ENCODE measurements at regions not wholly inside any gene's neighbourhood (a gene's known extent, or its start where the extent isn't known, plus 50 kb on each side); places are given as distances from the start of the nearest gene placed in this dataset.

- H3K4me3 ChIP-seq (ENCODE audit: low read depth, poor library complexity, severe bottlenecking) = no peak overlapping the region
- 84 to 92% methylated on average over 2 of the region's 2 CpGs for WGBS, 2 donors
- TF ChIP-seq CTCF (IDR thresholded peaks at IDR 0.05) (no peak), POLR2A (IDR thresholded peaks at IDR 0.05) (no peak)
- no peak for DNase-seq (ENCODE audit: low spot score in 2 of 2)
- intact Hi-C loops (cut with DNase I; ENCODE audit: low total_unique reads) = no loop called here
Measured at GRCh38 chr7:49174396-49174795, 250.0 kb downstream of the CDC14C start.

GRCh38 chr7:49187543-49188268 is 263.4 kb downstream of the CDC14C start:
- TF ChIP-seq CTCF (IDR thresholded peaks at IDR 0.05) = no peak
- TF ChIP-seq POLR2A (IDR thresholded peaks at IDR 0.05) = no peak
- intact Hi-C loops (cut with DNase I; ENCODE audit: low total_unique reads) = no loop called here
- DNase-seq (ENCODE audit: low spot score in 2 of 2) = no peak
- H3K4me3 ChIP-seq (ENCODE audit: low read depth, poor library complexity, severe bottlenecking) = no peak overlapping the region
- WGBS, 2 donors = 83 to 90% methylated on average over 3 of the region's 3 CpGs

- no peak for TF ChIP-seq POLR2A (IDR thresholded peaks at IDR 0.05)
- no peak for TF ChIP-seq CTCF (IDR thresholded peaks at IDR 0.05)
- intact Hi-C loops (cut with DNase I; ENCODE audit: low total_unique reads) = loop anchor here (5.0 kb wide), 1 partner anchor 1409 kb away; no protein-coding TSS in a partner anchor
- H3K4me3 ChIP-seq (ENCODE audit: low read depth, poor library complexity, severe bottlenecking) = no peak overlapping the region
- no peak for DNase-seq (ENCODE audit: low spot score in 2 of 2)
- 38 to 55% methylated on average over 2 of the region's 2 CpGs for WGBS, 2 donors
Measured at GRCh38 chr7:49228426-49229098, 304.2 kb downstream of the CDC14C start.

GRCh38 chr7:49229246-49229645 is 304.9 kb downstream of the CDC14C start:
- TF ChIP-seq CTCF (IDR thresholded peaks at IDR 0.05) (no peak), POLR2A (IDR thresholded peaks at IDR 0.05) (no peak)
- WGBS, 2 donors = 66 to 75% methylated on average over 6 of the region's 6 CpGs
- intact Hi-C loops (cut with DNase I; ENCODE audit: low total_unique reads) = loop anchor here (5.0 kb wide), 1 partner anchor 1408 kb away; no protein-coding TSS in a partner anchor
- no peak overlapping the region for H3K4me3 ChIP-seq (ENCODE audit: low read depth, poor library complexity, severe bottlenecking)
- no peak for DNase-seq (ENCODE audit: low spot score in 2 of 2)

- H3K4me3 ChIP-seq (ENCODE audit: low read depth, poor library complexity, severe bottlenecking) = no peak overlapping the region
- intact Hi-C loops (cut with DNase I; ENCODE audit: low total_unique reads) = no loop called here
- WGBS, 2 donors = 42 to 43% methylated on average over 2 of the region's 2 CpGs
- DNase-seq (ENCODE audit: low spot score in 2 of 2) = no peak
- TF ChIP-seq POLR2A (IDR thresholded peaks at IDR 0.05) = no peak
- TF ChIP-seq CTCF (IDR thresholded peaks at IDR 0.05) = no peak
Measured at GRCh38 chr7:49243521-49243920, 319.2 kb downstream of the CDC14C start.
